GM21515 (cell line): ENCODE measurements at regions not wholly inside any gene's neighbourhood (a gene's known extent, or its start where the extent isn't known, plus 50 kb on each side); places are given as distances from the start of the nearest gene placed in this dataset.
"Not testable (repeated sequence)": the region's sequence is repeated elsewhere in the genome, so short reads cannot be mapped to it uniquely, and the experiment has no call there.

Source experiments
- ATAC-seq: cut with Tn5 transposase; IDR thresholded peaks from one replicate; pipeline ENCODE4 v1.9.1; 2021; ENCODE audit not compliant: unreplicated experiment

DNA sequence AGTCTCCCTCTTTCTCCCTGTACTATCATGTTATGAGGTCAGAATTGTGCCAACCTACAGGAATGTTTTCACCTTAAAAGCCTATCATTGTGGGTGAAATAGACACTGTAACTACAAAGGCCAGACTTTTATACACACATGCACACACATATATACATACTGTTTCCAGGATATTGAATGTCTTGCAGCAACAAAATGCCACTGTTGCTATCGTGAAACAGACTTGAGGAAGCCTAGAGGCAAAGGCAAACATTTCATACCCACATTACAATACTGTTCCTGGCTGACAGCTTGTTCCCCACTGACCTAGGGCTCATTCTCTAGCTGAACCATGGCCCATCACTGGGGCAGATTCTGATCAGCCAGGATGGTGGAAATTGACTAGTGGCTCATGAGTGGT is 125.1 kb upstream of the DUSP10 start:
- ATAC-seq = no peak

DNA sequence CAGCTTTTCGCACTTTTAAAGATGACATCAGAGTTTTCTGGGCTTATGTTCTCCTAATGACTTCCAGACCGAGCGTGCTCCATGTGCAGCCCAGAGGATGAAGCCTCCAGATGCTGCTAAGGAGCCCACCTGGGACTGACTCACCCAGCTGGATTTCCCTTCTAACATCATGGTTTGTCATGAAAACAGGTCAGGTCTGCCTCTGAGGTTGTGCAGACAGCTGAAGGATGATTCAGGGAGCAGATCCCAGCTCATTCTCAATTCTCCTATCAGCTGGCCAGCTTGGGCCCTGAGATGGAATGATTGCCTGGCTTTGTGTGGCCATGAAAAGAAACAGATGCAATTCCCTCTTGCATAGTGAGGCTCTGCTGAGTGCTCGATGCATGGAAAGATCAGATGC is 123.9 kb upstream of the DUSP10 start:
- no peak for ATAC-seq

DNA sequence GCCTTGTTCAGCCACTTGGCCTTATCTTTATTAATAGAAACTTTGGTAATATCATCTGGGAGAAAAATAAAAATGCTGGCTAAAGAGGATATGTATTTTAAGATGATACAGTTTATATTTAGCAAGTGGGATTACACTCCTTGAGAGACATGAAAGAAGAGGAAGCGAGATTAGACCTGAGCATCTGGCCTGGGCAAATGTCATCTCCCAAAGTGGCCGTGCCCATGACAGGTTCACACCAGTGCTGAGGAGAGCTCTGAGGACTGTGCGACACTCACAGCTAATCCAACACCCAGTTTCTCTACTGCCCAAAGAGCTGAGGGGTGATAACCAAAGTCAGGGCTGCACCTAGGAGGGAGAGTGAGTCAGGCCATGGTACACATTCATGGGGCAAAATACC is 121.7 kb upstream of the DUSP10 start:
- no peak for ATAC-seq

DNA sequence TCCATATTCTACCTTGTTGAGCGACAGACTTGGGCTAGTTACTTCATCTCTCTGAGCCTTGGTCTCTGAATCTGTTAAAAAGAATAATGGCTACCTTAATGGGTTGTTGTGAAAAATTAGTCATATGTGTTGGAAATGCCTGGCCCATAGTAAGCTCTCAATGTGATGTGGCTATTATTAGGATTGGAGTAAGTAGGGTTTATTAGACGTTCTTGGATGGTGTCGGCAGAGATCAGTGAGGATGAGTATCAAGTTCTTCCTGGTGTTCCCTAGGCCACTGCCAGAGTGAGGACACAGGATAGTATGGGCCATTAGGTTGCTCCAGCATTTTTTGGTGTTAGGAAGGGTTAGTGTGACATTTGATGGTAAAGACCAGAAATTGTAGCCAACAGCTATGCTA is 121.1 kb upstream of the DUSP10 start:
- ATAC-seq = no peak

DNA sequence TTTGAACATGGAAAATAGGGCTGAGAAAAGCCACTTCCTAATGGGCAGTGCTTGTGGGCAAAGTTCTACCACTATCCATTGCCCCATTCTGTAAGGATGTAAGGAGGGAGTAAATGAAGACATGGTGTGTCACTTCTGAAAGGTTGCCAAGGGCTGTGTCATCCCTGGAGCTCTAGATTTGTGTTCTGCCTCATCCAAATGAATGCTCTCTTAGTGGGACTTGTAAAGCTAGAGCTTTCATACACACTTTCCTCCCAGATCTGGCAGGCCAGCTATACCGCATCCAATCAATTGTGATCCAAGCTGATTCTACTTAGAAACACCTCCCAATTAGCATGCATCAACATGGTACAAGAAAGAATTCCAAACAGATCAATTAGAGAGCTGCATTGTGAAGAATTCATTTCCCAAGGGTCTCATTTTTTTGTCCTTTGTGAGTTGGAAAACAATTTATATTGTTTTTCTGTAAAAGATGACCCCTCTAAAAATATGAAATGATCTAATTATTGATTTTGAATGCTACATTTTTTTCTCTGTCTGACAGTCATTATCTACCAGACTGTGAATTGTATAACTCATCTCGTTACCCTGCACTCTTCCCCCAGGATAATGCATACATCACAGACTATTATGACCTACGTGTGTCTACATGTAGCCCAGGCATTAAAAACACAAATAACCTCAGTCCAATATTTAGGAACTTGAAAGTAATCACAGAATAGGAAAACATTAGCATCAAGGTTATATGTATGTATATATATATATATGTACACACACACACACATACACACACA is 117.1 kb upstream of the DUSP10 start:
- no peak for ATAC-seq

DNA sequence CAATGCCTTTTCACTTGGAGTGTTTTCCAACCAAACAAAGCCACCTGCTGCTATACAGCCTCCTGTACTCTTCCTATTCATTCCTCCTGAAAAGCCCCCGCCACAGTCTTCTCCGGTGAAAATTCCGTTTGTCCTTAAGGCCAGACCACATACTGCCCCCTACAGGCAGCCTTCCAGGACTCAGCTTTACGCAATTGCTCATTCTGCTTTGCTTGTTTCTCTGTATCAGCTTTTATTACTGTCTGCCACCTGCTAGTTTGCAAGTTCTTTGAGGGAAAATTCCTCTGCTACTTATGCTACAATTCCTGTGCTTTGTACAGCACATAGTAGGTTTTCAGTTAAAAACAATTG is 115.2 kb upstream of the DUSP10 start:
- not testable (repeated sequence) for ATAC-seq

DNA sequence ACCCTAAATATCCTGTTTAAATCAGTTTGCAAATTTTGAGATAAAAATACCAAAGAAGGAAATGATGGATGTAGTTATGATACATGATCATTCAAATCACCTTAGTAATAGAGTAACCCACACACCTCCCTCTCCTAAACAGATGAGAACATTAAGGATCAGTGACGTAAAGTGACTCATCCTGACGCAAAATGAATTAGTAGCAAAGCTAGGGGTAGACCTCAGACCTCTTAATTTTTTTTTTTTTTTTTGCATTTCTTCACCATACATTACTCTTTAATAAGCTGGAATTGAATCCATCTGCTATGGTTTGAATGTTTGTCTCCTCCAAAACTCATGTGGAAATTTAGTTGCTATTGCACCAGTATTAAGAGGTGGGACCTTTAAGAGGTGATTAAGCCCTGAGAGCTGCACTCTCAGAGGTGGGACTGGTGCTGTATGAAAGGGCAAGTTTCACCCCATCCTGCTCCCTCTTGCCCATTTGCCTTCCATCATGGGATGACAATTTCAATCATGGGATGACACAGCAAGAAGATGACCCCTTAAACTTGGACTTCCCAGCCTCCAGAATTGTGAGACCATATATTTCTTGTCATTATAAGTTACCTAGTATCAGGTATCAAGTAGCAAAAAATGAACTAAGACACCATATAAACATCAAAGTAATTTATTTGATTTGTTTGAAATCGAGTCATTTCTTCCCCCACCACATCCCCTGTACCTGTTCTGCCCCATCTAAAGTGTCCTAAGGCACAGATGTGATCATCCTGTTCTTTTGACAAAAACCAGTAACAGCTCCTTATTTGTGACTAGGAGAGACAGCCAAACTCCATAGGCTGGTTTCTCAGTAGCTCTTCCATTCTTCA is 114.6 kb upstream of the DUSP10 start:
- ATAC-seq = no peak

DNA sequence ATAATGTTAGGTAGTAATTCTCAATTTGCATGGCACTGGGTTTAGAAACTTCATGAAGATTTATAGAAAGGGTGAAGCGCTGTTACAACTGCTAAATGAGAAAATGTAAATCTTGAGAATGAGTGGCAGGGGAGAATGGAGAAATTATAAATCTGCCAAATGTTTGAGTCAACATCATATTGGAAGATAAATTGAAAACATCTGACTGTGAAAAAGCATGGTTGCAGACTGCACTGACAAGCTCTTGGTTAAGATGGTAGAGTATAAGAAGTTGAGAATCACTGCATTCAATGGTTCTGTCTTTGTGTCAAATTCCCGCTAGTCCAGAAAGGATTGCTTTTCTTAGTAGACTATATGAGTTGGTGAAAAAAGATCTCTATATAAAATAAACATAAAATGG is 113.3 kb upstream of the DUSP10 start:
- no peak for ATAC-seq

DNA sequence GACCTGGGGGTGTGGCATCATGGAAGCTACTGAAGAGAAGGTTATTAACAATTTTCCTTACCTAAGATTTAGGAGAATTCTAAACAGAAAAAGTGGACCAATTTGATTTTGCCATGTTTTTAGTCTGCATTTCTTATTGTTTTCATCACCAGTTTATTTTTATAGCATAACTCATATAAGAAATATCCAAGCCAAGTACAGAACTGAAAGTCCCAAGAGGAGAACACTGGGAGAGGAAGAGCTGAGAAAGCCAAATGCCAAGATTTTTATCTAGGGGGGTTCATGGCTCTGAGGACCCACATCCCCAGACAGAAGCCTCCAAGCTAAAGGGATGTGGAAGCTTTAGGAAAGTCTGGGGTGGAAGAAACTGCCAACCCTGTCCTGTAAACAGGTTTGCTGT is 109.4 kb upstream of the DUSP10 start:
- ATAC-seq = no peak

DNA sequence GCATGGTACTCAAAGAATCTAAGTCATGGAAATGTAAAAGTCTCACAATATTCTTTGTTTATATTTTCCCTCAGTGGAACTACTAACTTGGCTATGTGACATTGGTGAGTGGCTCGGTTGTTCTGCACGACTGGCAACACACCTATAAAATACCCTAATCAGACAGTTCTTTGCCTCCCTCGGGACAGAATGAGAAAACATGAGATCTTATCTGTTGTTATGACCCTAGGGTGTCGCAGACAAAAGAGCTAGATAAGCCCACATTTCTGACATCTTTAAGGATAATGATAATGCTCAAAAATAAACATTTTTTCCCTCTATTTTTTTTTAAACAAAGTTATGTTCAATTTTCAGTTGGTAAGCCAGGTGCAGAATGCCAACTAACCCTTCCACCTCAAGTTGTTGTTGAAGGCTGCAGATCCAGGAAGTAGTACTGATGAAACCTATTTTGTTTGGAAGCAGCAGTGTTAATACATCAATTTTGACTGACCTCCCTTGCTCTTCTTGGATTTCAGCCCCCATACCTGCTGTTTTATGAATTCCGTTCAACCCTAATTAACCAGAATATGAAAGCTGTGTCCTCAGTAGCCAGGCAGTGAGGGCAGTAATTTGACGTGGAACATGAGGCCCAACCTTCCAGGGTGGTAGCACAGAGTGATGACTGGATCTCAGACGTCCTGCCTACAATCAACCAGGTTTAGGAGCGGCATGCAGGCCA is 108.7 kb upstream of the DUSP10 start:
- no peak for ATAC-seq

DNA sequence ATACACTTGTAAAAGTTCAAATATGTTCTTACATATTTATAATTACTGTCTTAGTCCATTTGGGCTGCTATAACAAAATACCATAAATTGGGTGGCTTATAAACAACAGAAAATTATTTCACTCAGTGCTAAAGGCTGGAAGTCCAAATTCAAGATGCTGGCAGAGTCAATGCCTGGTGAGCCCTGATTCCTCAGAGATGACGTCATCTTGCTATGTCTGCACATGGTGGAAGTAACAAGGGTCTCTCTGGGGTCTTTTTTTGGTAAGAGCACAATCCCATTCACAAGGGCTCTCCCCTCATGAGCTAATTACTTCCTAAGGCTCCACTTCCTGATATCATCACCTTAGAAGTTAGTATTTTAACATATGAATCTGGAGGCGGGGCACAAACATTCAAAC is 108.0 kb upstream of the DUSP10 start:
- no peak for ATAC-seq

DNA sequence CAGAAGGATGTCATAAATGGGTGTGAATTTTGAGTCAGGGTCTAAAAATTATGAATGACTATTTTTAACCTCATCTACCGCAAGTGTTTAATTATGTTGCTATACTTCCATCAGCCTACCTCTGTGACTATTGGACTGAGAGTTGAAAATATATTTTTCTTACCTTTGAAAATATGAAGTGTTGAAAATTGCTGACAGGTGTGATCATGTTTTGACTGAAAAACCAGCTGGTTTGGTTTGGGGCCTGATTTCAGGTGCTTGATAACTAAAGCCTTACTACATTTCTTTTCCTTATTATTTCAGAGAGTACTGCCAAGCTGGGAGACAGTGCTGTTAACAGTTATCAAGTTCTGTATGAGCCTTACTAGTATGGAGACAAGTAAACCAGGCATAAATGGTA is 107.2 kb upstream of the DUSP10 start:
- ATAC-seq = no peak

DNA sequence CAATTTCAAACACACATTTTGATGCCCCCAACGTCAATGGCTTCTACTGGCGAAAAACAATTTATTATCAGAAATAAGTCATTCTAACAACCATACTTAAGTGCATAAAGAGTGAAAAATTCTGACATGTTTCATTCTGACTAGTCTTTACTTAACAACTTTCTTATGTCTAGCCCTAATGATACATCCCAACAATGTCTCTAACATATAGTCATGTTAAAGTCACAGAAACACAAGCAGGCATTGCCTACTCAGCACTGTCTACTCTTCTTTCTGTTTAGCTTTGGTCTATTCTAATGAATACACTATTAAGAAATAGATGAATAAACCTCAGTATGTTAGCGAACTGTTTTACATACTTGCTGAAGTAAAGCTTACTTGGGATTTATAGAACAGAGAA is 105.8 kb upstream of the DUSP10 start:
- no peak for ATAC-seq

DNA sequence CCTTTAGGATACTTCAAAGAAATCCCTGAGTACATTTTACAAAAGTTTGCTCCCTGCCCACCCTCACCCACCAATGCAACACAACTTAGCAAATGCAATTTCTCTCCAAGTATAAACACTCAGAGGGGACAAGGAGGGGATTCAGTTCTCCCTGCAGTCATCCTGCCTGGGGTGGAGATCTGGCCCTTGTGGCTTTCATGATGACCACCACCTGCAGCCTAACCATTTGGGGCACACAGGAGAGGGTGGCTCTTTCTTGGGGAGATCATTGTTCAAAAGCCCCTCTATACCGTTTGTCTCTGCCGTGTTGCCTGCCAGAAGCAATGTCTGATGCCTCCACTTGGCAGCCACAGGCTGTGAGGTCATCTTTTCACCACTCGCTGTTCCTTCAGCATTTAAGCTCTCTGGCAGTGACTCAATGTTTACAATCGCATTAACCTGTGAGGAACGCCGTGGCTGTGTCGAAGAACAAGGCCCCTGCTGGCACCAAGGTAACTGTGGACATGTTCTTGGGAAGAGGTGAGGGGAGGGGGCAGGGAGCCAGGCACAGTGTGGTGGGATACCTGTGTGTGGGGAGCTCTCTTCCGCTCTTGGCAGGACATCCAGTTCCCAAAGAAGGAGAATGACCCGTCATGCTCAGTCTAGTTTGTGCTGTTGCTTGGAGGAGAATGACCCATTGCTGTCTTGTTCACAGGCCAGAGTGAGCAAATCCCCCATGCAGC is 103.9 kb upstream of the DUSP10 start:
- ATAC-seq = no peak

DNA sequence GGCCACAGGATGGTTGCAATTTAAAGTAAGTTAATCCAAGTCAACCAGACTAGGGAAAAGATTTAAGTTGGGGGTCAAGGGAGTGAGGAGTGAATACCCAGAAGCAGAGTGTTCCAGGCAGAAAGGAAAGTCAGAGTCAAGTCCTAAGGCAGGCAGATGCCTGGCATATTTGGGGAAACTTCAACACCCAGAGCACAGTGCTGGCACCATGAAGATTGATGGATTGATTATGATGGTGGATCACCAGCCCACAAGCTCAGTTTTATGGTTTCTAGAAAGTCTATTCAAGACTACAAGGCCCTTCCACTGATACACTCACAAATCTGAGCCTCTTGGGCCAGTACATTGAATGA is 100.1 kb upstream of the DUSP10 start:
- ATAC-seq = no peak

DNA sequence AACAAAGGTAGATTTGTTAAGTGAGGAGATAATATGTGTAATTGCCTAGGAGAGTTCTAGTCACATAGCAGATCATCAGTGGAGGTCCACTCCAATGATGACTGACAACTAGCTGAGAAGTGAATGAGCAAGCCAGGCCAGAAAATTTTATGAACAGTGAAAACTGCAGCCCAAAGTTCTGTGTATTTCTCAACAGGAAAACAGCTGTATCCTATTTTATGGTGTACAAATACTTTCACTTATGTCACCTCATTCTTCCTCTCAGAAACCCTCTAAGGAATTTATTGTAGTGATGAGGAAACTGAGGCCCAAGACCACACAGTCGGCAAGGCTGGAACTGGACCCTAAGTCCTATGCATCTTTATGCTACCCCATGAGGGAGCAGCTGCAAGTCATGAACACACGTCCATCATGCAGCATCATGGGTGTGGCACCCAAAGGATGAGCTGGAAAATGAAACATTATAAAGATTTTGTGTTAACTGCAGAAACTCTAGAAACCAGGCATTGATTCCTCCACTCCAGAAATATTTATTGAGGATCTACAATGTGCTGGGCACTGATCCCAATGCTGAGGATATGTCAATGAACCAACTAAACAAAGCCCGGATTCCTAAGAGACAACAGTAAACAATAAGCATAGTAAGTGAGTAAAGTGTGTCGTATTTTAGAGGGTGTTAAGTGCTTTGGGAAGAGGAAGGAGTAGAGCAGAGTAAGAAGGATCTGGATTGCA is 99.5 kb upstream of the DUSP10 start:
- no peak for ATAC-seq

DNA sequence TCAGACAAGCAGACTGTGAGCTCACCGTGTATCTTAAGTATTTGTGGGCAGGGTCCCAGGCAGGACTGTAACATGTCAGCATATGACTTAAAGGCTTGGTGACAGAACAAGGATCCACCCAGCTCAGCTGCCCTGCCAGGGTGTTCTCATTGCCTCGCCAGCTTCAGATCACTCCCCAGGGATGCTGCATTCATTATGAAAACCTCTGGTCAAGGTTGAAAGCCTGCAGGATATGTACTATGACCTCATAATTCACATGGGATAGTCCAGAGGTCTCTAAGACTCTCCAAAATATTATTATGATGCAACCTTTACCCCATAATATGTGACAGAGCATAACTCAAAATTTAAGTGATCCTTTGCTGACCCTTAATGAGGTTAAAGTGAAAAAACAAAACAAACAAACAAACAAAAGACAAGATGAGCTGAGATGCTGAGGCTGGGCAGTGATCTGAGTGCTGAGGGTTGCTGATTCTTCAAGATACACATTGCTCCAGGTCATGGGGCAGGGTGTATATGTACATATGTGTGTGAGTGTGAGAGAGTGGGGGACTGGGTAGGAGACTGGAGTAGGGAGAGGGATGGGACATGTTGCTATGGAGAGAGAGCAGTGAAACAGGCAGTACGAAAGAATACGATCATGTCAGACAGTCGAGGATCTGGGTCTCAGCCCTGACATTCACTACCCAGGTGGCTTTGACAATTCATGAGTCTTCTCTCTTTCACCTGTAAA is 98.8 kb upstream of the DUSP10 start:
- ATAC-seq = no peak

DNA sequence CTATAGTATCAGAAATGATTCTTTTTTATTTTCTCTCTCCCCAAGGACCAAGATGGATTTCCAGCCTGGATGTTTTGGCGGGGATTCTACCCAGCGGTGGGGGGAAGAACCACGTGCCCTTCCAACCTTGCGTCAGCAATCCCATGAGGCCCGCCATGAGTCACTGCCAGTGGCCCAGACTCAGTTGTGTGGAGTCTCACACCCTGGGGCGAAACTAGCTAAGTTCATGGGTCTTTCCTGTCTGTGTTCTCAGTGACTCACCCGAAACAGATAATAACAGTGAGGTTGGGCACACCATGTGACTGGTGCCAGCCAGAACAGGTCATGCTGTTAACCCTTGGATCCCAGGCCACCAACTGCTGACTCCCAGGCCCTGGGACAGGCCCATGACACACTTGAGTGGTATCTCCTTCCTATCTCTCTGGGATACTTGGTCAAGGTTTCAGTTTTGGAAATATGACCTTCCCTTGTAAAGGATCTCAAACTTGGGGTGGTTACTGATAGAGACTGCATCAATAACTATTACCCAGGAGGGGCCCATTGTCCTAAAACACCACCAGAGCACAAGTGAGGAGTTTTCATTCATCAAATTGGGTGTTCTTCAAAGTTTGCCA is 98.0 kb upstream of the DUSP10 start:
- ATAC-seq = peak; percentile 75

DNA sequence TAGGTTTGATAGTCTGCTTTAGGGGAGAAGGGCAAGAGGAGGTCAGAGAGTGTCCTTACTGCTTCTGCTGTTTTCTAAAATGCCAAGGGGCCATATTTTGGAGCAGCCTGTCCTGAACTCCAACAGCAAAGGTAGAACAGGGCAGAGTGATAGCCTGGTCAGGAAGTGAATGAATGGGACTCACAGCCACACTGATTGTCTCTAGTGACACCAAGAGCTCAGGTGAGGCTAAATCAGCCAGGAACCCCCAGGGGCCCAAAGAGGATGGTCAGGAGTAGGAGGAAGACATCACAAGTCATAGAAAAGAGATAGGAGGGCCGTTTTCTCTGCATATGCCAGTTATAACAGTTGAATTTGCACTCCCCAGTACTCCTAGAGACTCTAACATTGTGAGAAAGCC is 97.4 kb upstream of the DUSP10 start:
- ATAC-seq = peak; percentile 24

DNA sequence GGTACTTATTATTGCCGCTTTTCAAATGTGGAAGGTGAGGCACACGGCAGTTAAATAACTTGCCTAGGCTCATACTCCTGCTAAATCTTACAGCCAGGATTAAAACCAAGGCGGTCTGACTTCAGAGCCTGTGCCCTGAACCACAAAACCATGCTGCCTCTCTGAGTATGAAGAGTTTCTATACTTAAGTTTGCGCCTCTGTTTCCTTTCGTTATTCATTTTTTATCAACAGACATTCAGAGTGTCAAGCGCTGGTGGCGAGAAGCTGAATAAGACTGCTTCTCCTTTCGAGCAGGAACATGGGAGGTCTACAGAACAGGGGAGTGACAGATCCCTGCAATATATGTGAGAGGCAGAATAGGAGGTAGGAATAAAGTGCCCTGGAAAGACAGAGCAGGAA is 96.0 kb upstream of the DUSP10 start:
- no peak for ATAC-seq
